ENCODE measurements at regions not wholly inside any gene's neighbourhood (a gene's known extent, or its start where the extent isn't known, plus 50 kb on each side); places are given as distances from the start of the nearest gene placed in this dataset.

GRCh38 chr7:25408012-25408687 lies 179.9 kb upstream of the NPVF start:
- no peak for TF ChIP-seq CTCF (IDR thresholded peaks at IDR 0.05)
- TF ChIP-seq POLR2A (IDR thresholded peaks at IDR 0.05), result no peak

Measured in breast epithelium (tissue), 3 donors.